Loucy (cell line): ENCODE measurements at regions not wholly inside any gene's neighbourhood (a gene's known extent, or its start where the extent isn't known, plus 50 kb on each side); places are given as distances from the start of the nearest gene placed in this dataset.

Source experiments
- H2AFZ ChIP-seq: fragments of 200-600 bp; sonication (generic); 2 replicates; pipeline ENCODE4 v1.6.0; 2016; ENCODE audit warnings: antibody characterized with exemption, mild to moderate bottlenecking, low read length, moderate library complexity
- H3F3A ChIP-seq: fragments of 200-600 bp; 2 replicates; pipeline ENCODE4 v1.6.0; 2016; ENCODE audit warnings: antibody characterized with exemption, low read depth, mild to moderate bottlenecking
- H3K27me3 ChIP-seq: fragments of 200-600 bp; sonication (generic); 2 replicates; pipeline ENCODE4 v1.6.1; 2014; ENCODE audit warnings: low read length, mild to moderate bottlenecking; ENCODE audit not compliant: insufficient read depth, poor library complexity, severe bottlenecking
- H3K36me3 ChIP-seq: fragments of 200-600 bp; sonication (generic); 2 replicates; pipeline ENCODE4 v1.6.1; 2016; ENCODE audit warnings: low read length; ENCODE audit not compliant: insufficient read depth
- H3K4me1 ChIP-seq: fragments of 200-600 bp; sonication (generic); 2 replicates; pipeline ENCODE4 v1.5.1; 2014; ENCODE audit warnings: low read length, mild to moderate bottlenecking; ENCODE audit not compliant: insufficient read depth, poor library complexity, severe bottlenecking
- H3K4me2 ChIP-seq: fragments of 200-600 bp; sonication (generic); 2 replicates; pipeline ENCODE4 v1.6.0; 2014; ENCODE audit warnings: antibody characterized with exemption, low read length, low read depth, mild to moderate bottlenecking; ENCODE audit not compliant: poor library complexity, severe bottlenecking
- H3K4me3 ChIP-seq: fragments of 200-600 bp; sonication (generic); 2 replicates; pipeline ENCODE4 v1.5.1; 2014; ENCODE audit warnings: low read length, mild to moderate bottlenecking, mixed read lengths; ENCODE audit not compliant: poor library complexity, severe bottlenecking
- H3K79me2 ChIP-seq: fragments of 200-600 bp; sonication (generic); 2 replicates; pipeline ENCODE4 v1.6.1; 2014; ENCODE audit warnings: low read length; ENCODE audit not compliant: insufficient read depth
- H3K9ac ChIP-seq: fragments of 200-600 bp; sonication (generic); 2 replicates; pipeline ENCODE4 v1.6.0; 2014; ENCODE audit warnings: mild to moderate bottlenecking, low read depth, low read length, moderate library complexity; ENCODE audit not compliant: poor library complexity, severe bottlenecking
- H3K9me2 ChIP-seq: fragments of 200-600 bp; sonication (generic); replicated peaks from 2 replicates; pipeline ENCODE4 v1.6.1; 2016; ENCODE audit warnings: low read depth, low read length, mixed read lengths
- H3K9me3 ChIP-seq: fragments of 200-600 bp; sonication (generic); 2 replicates; pipeline ENCODE4 v1.6.1; 2014; ENCODE audit warnings: mild to moderate bottlenecking, antibody characterized with exemption, low read length, low read depth; ENCODE audit not compliant: insufficient read depth
- H4K20me1 ChIP-seq: fragments of 200-600 bp; sonication (generic); 2 replicates; pipeline ENCODE4 v1.6.0; 2014; ENCODE audit warnings: antibody characterized with exemption, low read length, mild to moderate bottlenecking; ENCODE audit not compliant: insufficient read depth, poor library complexity, severe bottlenecking
- EZH2phosphoT487 ChIP-seq: fragments of 200-600 bp; IDR thresholded peaks from 2 replicates; pipeline ENCODE4 v1.6.1; 2018; ENCODE audit warnings: antibody characterized with exemption, mild to moderate bottlenecking, moderate library complexity, borderline replicate concordance
- TF ChIP-seq, protein P1 (sequence below): fragments of 200-600 bp; sonication (generic); conservative IDR thresholded peaks from 2 replicates; pipeline ENCODE4 v1.5.1; 2014; ENCODE audit warnings: mild to moderate bottlenecking, antibody characterized with exemption, low read length

DNA sequence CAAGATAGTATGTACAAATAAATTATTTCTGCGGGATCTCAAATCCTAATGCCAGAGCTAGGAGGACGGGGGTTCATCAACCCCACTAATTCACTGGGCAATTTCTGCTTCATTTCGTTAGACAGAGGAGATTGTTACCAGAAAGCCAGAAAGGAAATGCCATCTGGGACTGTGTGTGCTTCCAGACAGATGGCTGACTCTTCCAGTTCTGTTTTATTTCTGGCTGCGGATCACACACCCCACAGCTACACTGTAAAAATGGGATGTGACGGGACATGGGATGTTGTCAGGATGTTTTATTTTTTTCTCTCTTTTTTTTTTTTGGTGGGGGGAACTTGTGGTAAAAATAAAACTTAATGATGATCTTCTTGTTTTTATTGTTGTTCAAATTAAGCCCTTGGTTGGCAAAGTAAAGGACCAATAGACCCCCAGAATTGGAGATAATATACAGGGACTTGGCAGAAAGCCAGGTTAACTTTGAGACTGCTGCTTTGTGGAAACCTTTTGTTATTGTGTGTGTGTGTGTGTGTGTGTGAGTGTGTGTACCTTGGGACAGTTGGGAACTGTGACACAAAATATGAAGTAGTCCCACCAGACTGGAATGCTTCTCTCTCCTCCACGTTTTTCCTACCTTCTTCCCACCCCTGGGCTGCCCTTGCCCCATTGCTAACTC is 114.5 kb downstream of the NUF2 start:
- Histone ChIP-seq H3K36me3 (no peaks in the 10 kb centered on the region), H3K9ac (no peak overlapping the region), H3K4me2 (no peak overlapping the region), H3K9me2 (no peaks in the 10 kb centered on the region), H3K4me1 (no peaks in the 10 kb centered on the region), H3K27me3 (no peaks in the 10 kb centered on the region), H3K9me3 (no peaks in the 10 kb centered on the region), H3K4me3 (no peak overlapping the region), H2AFZ (no peak overlapping the region), H3F3A (no peaks in the 10 kb centered on the region), H4K20me1 (no peaks in the 10 kb centered on the region), H3K79me2 (no peaks in the 10 kb centered on the region)
- TF ChIP-seq EZH2phosphoT487 = no peak
- TF ChIP-seq, protein P1, sequence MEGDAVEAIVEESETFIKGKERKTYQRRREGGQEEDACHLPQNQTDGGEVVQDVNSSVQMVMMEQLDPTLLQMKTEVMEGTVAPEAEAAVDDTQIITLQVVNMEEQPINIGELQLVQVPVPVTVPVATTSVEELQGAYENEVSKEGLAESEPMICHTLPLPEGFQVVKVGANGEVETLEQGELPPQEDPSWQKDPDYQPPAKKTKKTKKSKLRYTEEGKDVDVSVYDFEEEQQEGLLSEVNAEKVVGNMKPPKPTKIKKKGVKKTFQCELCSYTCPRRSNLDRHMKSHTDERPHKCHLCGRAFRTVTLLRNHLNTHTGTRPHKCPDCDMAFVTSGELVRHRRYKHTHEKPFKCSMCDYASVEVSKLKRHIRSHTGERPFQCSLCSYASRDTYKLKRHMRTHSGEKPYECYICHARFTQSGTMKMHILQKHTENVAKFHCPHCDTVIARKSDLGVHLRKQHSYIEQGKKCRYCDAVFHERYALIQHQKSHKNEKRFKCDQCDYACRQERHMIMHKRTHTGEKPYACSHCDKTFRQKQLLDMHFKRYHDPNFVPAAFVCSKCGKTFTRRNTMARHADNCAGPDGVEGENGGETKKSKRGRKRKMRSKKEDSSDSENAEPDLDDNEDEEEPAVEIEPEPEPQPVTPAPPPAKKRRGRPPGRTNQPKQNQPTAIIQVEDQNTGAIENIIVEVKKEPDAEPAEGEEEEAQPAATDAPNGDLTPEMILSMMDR = no peak

DNA sequence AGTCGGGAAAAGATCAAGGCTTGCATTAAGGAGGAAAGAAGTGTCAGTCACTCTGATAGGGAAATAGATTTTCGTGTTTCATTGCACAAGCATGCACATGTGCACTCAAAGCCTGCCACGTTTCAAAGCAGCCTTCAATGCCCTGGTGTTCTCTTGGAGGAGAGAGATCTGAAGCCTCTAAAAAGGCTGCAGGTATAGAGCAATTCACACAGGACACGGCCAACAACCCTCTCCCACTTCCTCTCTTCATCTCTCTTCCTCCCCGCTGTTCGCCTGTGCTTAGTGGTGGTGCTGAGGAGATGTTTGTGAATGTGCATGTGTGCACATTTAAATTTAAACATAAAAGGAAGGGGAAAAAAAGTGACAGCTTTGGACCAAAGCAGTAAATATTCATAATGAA is 117.7 kb downstream of the NUF2 start:
- no peaks in the 10 kb centered on the region for H3F3A ChIP-seq

DNA sequence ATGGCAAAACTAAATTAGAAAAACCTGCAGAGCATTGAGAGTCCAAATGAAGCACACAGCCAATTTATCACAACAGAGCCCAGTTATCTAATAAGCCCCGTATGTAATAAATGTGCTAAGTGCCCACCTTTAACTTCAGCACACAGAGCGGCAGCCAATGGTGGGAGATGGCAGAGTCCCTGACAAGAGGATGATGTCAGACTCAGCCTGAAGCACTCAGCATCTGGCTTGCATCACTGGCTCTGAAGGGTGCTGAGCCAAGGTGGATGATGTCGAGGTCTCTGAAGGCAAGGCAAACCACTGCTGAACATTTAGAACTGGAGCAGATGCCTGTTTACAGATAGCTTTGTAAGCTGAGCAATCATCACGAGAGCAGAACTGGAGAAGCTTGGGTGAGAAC is 118.3 kb downstream of the NUF2 start:
- H3K9me2 ChIP-seq = no peaks in the 10 kb centered on the region
- H4K20me1 ChIP-seq = no peaks in the 10 kb centered on the region
- H3K79me2 ChIP-seq = no peaks in the 10 kb centered on the region
- no peaks in the 10 kb centered on the region for H3K27me3 ChIP-seq
- H3K4me2 ChIP-seq = no peak overlapping the region
- H3K4me3 ChIP-seq = no peak overlapping the region
- no peaks in the 10 kb centered on the region for H3K9me3 ChIP-seq
- no peak for TF ChIP-seq EZH2phosphoT487
- TF ChIP-seq, protein P1 = no peak
- H3K36me3 ChIP-seq = no peaks in the 10 kb centered on the region
- H3K9ac ChIP-seq = no peak overlapping the region
- no peaks in the 10 kb centered on the region for H3K4me1 ChIP-seq
- H2AFZ ChIP-seq = no peak overlapping the region
- no peaks in the 10 kb centered on the region for H3F3A ChIP-seq

More for the DNA sequence above, 117.7 kb downstream of the NUF2 start:
- H3K4me1 ChIP-seq = no peaks in the 10 kb centered on the region
- no peak overlapping the region for H3K4me3 ChIP-seq
- no peaks in the 10 kb centered on the region for H3K36me3 ChIP-seq
- H3K79me2 ChIP-seq = no peaks in the 10 kb centered on the region
- no peaks in the 10 kb centered on the region for H4K20me1 ChIP-seq
- H3K9me2 ChIP-seq = no peaks in the 10 kb centered on the region
- H3K9ac ChIP-seq = no peak overlapping the region
- H3K4me2 ChIP-seq = no peak overlapping the region
- no peaks in the 10 kb centered on the region for H3K9me3 ChIP-seq
- no peak overlapping the region for H2AFZ ChIP-seq
- no peak for TF ChIP-seq EZH2phosphoT487
- TF ChIP-seq, protein P1 = no peak
- no peaks in the 10 kb centered on the region for H3K27me3 ChIP-seq
